HL-60 (cell line): ENCODE measurements at regions not wholly inside any gene's neighbourhood (a gene's known extent, or its start where the extent isn't known, plus 50 kb on each side); places are given as distances from the start of the nearest gene placed in this dataset.

Experiments
- DNase-seq, 2 experiments: peaks; one replicate each; pipeline ENCODE4 v3.0.0-alpha.2; 2010 to 2020; ENCODE audit warnings: low read depth in 1 of 2, low spot score in 1 of 2
- H3K27ac ChIP-seq: fragments of 250-450 bp; sonication (Bioruptor Pico); replicated peaks from 2 replicates; pipeline ENCODE4 v1.5.1; 2020; ENCODE audit warnings: mild to moderate bottlenecking, moderate library complexity
- H3K27me3 ChIP-seq: fragments of 250-450 bp; sonication (Bioruptor Pico); 2 replicates; pipeline ENCODE4 v1.5.1; 2021; ENCODE audit warnings: mild to moderate bottlenecking, moderate library complexity; ENCODE audit not compliant: insufficient read depth, poor library complexity, severe bottlenecking
- H3K4me3 ChIP-seq: replicated peaks from 2 replicates; pipeline ENCODE4 v1.5.1; 2011; ENCODE audit warnings: mild to moderate bottlenecking, control low read depth, low read length; ENCODE audit not compliant: insufficient read depth
- CTCF ChIP-seq: IDR thresholded peaks from one replicate; pipeline ENCODE4 v1.5.1; 2011; ENCODE audit warnings: low read length, control low read depth, inconsistent platforms; ENCODE audit not compliant: insufficient read depth
- GABPA ChIP-seq: IDR thresholded peaks from 2 replicates; pipeline ENCODE4 v1.6.1; 2012; ENCODE audit warnings: low read depth
- POLR2AphosphoS5 ChIP-seq: IDR thresholded peaks from 2 replicates; pipeline ENCODE4 v1.6.1; 2012; ENCODE audit warnings: low read depth
- REST ChIP-seq: IDR thresholded peaks from 2 replicates; pipeline ENCODE4 v1.6.1; 2012; ENCODE audit warnings: low read depth; ENCODE audit not compliant: insufficient replicate concordance
- SPI1 ChIP-seq: IDR thresholded peaks from 2 replicates; pipeline ENCODE4 v1.6.1; 2012; ENCODE audit warnings: low read depth, mild to moderate bottlenecking, borderline replicate concordance

- no peaks in the 10 kb centered on the region for H3K27me3 ChIP-seq
- no peak overlapping the region for H3K4me3 ChIP-seq
- no peak for TF ChIP-seq GABPA
- TF ChIP-seq SPI1, result no peak
- no peak for TF ChIP-seq CTCF
- TF ChIP-seq POLR2AphosphoS5, result no peak
- no peak for TF ChIP-seq REST
- H3K27ac ChIP-seq, result no peak overlapping the region
- DNase-seq, result no peak
These were observed 302.3 kb upstream of the ATXN7L3B start for GRCh38 chr12:74235342-74235741.

GRCh38 chr12:74241341-74241740 lies 296.3 kb upstream of the ATXN7L3B start:
- Histone ChIP-seq H3K4me3 (no peak overlapping the region), H3K27me3 (no peaks in the 10 kb centered on the region), H3K27ac (no peak overlapping the region)
- TF ChIP-seq CTCF (no peak), GABPA (no peak), REST (no peak), POLR2AphosphoS5 (no peak), SPI1 (no peak)
- DNase-seq, result no peak

- no peaks in the 10 kb centered on the region for H3K27me3 ChIP-seq
- no peak overlapping the region for H3K4me3 ChIP-seq
- no peak overlapping the region for H3K27ac ChIP-seq
- no peak for DNase-seq
- TF ChIP-seq SPI1, result no peak
These were observed 295.5 kb upstream of the ATXN7L3B start for GRCh38 chr12:74242088-74242487.

GRCh38 chr12:74245458-74245857 lies 292.2 kb upstream of the ATXN7L3B start:
- no peak for DNase-seq
- no peak overlapping the region for H3K4me3 ChIP-seq
- no peak overlapping the region for H3K27ac ChIP-seq
- TF ChIP-seq REST (no peak), CTCF (no peak), GABPA (no peak), SPI1 (no peak), POLR2AphosphoS5 (no peak)
- no peaks in the 10 kb centered on the region for H3K27me3 ChIP-seq
